GM12878 (cell line): ENCODE measurements at regions not wholly inside any gene's neighbourhood (a gene's known extent, or its start where the extent isn't known, plus 50 kb on each side); places are given as distances from the start of the nearest gene placed in this dataset.
"Not testable (repeated sequence)": the region's sequence is repeated elsewhere in the genome, so short reads cannot be mapped to it uniquely, and the experiment has no call there.

ENCODE experiments used
- CREM ChIP-seq: IDR thresholded peaks from 2 replicates; pipeline ENCODE4 v1.6.1; 2014; ENCODE audit warnings: antibody characterized with exemption, low read depth
- EP300 ChIP-seq, 2 experiments: fragments of 150-350 bp in 1 of 2; IDR thresholded peaks; 2 replicates each; pipeline ENCODE4 v1.6.1; 2011 to 2012; ENCODE audit warnings: low read depth in 2 of 2, low read length in 2 of 2, borderline replicate concordance in 1 of 2, improper control_type of control experiment in 1 of 2, inconsistent platforms in 1 of 2; ENCODE audit not compliant: control insufficient read depth in 1 of 2
- HCFC1 ChIP-seq: fragments of 150-350 bp; IDR thresholded peaks from 2 replicates; pipeline ENCODE4 v1.6.1; 2014; ENCODE audit warnings: low read length
- MXI1 ChIP-seq: fragments of 150-350 bp; IDR thresholded peaks from 2 replicates; pipeline ENCODE4 v1.6.1; 2011; ENCODE audit warnings: low read depth, mild to moderate bottlenecking, inconsistent platforms, low read length, improper control_type of control experiment
- POLR2A ChIP-seq: IDR thresholded peaks from 2 replicates; pipeline ENCODE4 v1.6.1; 2011; ENCODE audit warnings: low read depth, mild to moderate bottlenecking, low read length
- RAD21 ChIP-seq: IDR thresholded peaks from 2 replicates; pipeline ENCODE4 v1.6.1; 2011; ENCODE audit warnings: mild to moderate bottlenecking, low read depth, low read length, moderate library complexity; ENCODE audit not compliant: insufficient read depth
- SPI1 ChIP-seq: IDR thresholded peaks from 2 replicates; pipeline ENCODE4 v1.6.1; 2011; ENCODE audit warnings: low read depth, mild to moderate bottlenecking, low read length, moderate library complexity, borderline replicate concordance; ENCODE audit not compliant: insufficient read depth
- SRF ChIP-seq, 2 experiments: IDR thresholded peaks; 2 replicates each; pipeline ENCODE4 v1.6.1; 2011; ENCODE audit warnings: low read depth in 2 of 2, low read length in 2 of 2, mild to moderate bottlenecking in 1 of 2, moderate library complexity in 1 of 2
- SUZ12 ChIP-seq: fragments of 200-600 bp; sonication (generic); IDR thresholded peaks from one replicate; pipeline ENCODE4 v1.6.1; 2018; ENCODE audit warnings: antibody characterized with exemption, mild to moderate bottlenecking; ENCODE audit not compliant: unreplicated experiment
- ZNF207 ChIP-seq: fragments of 450-650 bp; IDR thresholded peaks from 2 replicates; pipeline ENCODE4 v1.6.1; 2014; ENCODE audit warnings: antibody characterized with exemption, mild to moderate bottlenecking, borderline replicate concordance
- TF ChIP-seq, protein P1 (sequence below): fragments of 450-650 bp; formaldehyde crosslinking; IDR thresholded peaks from 2 replicates; pipeline ENCODE4 v1.5.0; 2022; ENCODE audit warnings: mild to moderate bottlenecking, missing genetic modification characterization
- TF ChIP-seq, protein P2 (sequence below): fragments of 450-650 bp; IDR thresholded peaks from 2 replicates; pipeline ENCODE4 v1.6.1; 2017; ENCODE audit warnings: mild to moderate bottlenecking
- TF ChIP-seq, protein P3 (sequence below), 3 experiments: IDR thresholded peaks in 2 of 3; conservative IDR thresholded peaks in 1 of 3; 2 replicates each; pipeline ENCODE4 v1.5.1; 2011; ENCODE audit warnings: low read depth in 3 of 3, low read length in 3 of 3, mild to moderate bottlenecking in 3 of 3, control low read depth in 2 of 3, moderate library complexity in 2 of 3, inconsistent platforms in 1 of 3, mixed read lengths in 1 of 3; ENCODE audit not compliant: control insufficient read depth in 2 of 3, insufficient read depth in 1 of 3; ENCODE audit errors: extremely low read depth in 1 of 3

DNA sequence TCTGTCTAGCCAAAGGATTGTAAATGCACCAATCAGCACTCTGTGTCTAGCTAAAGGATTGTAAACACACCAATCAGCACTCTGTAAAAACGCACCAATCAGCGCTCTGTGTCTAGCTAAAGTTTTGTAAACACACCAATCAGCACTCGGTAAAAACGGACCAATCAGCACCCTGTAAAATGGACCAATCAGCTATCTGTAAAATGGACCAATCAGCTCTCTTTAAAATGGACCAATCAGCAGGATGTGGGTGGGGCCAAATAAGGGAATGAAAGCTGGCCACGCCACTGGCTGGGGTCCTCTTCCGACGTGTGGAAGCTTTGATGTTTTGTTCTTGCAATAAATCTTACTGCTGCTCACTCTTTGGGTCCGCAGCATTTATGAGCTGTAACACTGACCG is 151.1 kb upstream of the SPTLC3 start:
- TF ChIP-seq MXI1; CREM; RAD21; EP300 (IDR thresholded peaks at IDR 0.05; ENCODE audit: borderline replicate concordance in 1 of 2, control insufficient read depth in 1 of 2, low read depth in 2 of 2, low read length in 2 of 2); HCFC1; POLR2A; ZNF207; SPI1; SRF (IDR thresholded peaks at IDR 0.05; ENCODE audit: low read depth in 2 of 2, low read length in 2 of 2); SUZ12: not testable (repeated sequence)
- TF ChIP-seq, protein P1, sequence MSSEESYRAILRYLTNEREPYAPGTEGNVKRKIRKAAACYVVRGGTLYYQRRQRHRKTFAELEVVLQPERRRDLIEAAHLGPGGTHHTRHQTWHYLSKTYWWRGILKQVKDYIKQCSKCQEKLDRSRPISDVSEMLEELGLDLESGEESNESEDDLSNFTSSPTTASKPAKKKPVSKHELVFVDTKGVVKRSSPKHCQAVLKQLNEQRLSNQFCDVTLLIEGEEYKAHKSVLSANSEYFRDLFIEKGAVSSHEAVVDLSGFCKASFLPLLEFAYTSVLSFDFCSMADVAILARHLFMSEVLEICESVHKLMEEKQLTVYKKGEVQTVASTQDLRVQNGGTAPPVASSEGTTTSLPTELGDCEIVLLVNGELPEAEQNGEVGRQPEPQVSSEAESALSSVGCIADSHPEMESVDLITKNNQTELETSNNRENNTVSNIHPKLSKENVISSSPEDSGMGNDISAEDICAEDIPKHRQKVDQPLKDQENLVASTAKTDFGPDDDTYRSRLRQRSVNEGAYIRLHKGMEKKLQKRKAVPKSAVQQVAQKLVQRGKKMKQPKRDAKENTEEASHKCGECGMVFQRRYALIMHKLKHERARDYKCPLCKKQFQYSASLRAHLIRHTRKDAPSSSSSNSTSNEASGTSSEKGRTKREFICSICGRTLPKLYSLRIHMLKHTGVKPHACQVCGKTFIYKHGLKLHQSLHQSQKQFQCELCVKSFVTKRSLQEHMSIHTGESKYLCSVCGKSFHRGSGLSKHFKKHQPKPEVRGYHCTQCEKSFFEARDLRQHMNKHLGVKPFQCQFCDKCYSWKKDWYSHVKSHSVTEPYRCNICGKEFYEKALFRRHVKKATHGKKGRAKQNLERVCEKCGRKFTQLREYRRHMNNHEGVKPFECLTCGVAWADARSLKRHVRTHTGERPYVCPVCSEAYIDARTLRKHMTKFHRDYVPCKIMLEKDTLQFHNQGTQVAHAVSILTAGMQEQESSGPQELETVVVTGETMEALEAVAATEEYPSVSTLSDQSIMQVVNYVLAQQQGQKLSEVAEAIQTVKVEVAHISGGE = not testable (repeated sequence)
- TF ChIP-seq, protein P2, sequence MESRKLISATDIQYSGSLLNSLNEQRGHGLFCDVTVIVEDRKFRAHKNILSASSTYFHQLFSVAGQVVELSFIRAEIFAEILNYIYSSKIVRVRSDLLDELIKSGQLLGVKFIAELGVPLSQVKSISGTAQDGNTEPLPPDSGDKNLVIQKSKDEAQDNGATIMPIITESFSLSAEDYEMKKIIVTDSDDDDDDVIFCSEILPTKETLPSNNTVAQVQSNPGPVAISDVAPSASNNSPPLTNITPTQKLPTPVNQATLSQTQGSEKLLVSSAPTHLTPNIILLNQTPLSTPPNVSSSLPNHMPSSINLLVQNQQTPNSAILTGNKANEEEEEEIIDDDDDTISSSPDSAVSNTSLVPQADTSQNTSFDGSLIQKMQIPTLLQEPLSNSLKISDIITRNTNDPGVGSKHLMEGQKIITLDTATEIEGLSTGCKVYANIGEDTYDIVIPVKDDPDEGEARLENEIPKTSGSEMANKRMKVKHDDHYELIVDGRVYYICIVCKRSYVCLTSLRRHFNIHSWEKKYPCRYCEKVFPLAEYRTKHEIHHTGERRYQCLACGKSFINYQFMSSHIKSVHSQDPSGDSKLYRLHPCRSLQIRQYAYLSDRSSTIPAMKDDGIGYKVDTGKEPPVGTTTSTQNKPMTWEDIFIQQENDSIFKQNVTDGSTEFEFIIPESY = not testable (repeated sequence)
- TF ChIP-seq, protein P3, sequence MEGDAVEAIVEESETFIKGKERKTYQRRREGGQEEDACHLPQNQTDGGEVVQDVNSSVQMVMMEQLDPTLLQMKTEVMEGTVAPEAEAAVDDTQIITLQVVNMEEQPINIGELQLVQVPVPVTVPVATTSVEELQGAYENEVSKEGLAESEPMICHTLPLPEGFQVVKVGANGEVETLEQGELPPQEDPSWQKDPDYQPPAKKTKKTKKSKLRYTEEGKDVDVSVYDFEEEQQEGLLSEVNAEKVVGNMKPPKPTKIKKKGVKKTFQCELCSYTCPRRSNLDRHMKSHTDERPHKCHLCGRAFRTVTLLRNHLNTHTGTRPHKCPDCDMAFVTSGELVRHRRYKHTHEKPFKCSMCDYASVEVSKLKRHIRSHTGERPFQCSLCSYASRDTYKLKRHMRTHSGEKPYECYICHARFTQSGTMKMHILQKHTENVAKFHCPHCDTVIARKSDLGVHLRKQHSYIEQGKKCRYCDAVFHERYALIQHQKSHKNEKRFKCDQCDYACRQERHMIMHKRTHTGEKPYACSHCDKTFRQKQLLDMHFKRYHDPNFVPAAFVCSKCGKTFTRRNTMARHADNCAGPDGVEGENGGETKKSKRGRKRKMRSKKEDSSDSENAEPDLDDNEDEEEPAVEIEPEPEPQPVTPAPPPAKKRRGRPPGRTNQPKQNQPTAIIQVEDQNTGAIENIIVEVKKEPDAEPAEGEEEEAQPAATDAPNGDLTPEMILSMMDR (IDR thresholded peaks at IDR 0.05 in 2 of 3, conservative IDR thresholded peaks at IDR 0.05 in 1 of 3; ENCODE audit: control insufficient read depth in 2 of 3, extremely low read depth in 1 of 3, insufficient read depth in 1 of 3, low read depth in 3 of 3, low read length in 3 of 3) = not testable (repeated sequence)
